ENCODE measurements at regions not wholly inside any gene's neighbourhood (a gene's known extent, or its start where the extent isn't known, plus 50 kb on each side); places are given as distances from the start of the nearest gene placed in this dataset.

DNA sequence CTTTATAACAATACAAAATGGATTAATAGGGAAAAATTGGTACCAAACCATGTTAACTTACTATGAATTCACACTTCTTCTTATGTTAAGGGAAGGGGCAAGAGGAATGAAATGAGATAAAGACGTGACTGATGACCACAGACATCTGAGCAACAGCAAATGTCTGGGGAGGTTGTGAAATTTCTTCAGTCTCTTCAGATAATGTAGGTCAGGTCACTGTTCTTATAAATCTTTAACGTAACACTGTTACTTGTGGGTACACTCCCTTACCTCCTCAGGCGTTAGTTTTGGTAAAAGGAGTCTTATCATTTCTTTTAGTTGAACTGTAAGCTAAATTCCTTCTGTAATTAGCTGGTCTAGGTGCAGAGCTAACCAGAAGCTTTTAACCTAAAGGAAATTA is 405.0 kb upstream of the LRFN5 start:
- Histone ChIP-seq H3K4me1 (ENCODE audit: control insufficient read depth in 1 of 2, insufficient read depth in 2 of 2, low read length in 2 of 2) (no peaks in the 10 kb centered on the region), H3K27ac (ENCODE audit: low read depth in 1 of 2, low read length in 2 of 2) (no peak overlapping the region), H4K20me1 (ENCODE audit: insufficient read depth, low read length) (no peaks in the 10 kb centered on the region), H3K4me3 (replicated peaks in 1 of 3; ENCODE audit: low read depth in 2 of 3, low read length in 3 of 3) (no peak overlapping the region), H3K36me3 (replicated peaks in 1 of 2; ENCODE audit: control insufficient read depth in 1 of 2, insufficient read depth in 2 of 2, low read length in 2 of 2) (no peaks in the 10 kb centered on the region), H3K79me2 (ENCODE audit: insufficient read depth, low read length) (no peaks in the 10 kb centered on the region), H3K9ac (ENCODE audit: insufficient read depth, low read length, poor library complexity, severe bottlenecking) (no peak overlapping the region), H2AFZ (ENCODE audit: insufficient read depth, low read depth, low read length, poor library complexity, severe bottlenecking) (no peak overlapping the region), H3K27me3 (ENCODE audit: control insufficient read depth in 2 of 2, insufficient read depth in 2 of 2, low read length in 2 of 2) (no peaks in the 10 kb centered on the region), H3K4me2 (replicated peaks; ENCODE audit: extremely low read depth, low read length, poor library complexity, severe bottlenecking) (no peak overlapping the region), H3K9me3 (replicated peaks in 1 of 2; ENCODE audit: control insufficient read depth in 1 of 2, insufficient read depth in 1 of 2, low read length in 2 of 2) (peaks cover 0 to 2% of the 10 kb centered on the region in 2 donors)
- H3K4me3 Mint-ChIP-seq: no peak overlapping the region
- no peaks in the 10 kb centered on the region for H3K36me3 Mint-ChIP-seq
- no peak overlapping the region for H3K27ac Mint-ChIP-seq
- no peaks in the 10 kb centered on the region for H3K9me3 Mint-ChIP-seq
- no CpG with 5 or more reads among the region's 3 CpGs for WGBS (ENCODE audit: insufficient coverage)
- DNase-seq: no peak
- no peaks in the 10 kb centered on the region for H3K27me3 Mint-ChIP-seq (ENCODE audit: low read depth in 3 of 3)
- H3K4me1 Mint-ChIP-seq: no peaks in the 10 kb centered on the region
- intact Hi-C loops (cut with micrococcal nuclease): no loop called here
- TF ChIP-seq, protein P1, sequence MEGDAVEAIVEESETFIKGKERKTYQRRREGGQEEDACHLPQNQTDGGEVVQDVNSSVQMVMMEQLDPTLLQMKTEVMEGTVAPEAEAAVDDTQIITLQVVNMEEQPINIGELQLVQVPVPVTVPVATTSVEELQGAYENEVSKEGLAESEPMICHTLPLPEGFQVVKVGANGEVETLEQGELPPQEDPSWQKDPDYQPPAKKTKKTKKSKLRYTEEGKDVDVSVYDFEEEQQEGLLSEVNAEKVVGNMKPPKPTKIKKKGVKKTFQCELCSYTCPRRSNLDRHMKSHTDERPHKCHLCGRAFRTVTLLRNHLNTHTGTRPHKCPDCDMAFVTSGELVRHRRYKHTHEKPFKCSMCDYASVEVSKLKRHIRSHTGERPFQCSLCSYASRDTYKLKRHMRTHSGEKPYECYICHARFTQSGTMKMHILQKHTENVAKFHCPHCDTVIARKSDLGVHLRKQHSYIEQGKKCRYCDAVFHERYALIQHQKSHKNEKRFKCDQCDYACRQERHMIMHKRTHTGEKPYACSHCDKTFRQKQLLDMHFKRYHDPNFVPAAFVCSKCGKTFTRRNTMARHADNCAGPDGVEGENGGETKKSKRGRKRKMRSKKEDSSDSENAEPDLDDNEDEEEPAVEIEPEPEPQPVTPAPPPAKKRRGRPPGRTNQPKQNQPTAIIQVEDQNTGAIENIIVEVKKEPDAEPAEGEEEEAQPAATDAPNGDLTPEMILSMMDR (IDR thresholded peaks at IDR 0.05): no peak

- Mint-ChIP-seq H3K9me3 (peaks cover 0 to 16% (median 2%) of the 10 kb centered on the region in 7 donors), H3K36me3 (no peaks in the 10 kb centered on the region), H3K27ac (no peak overlapping the region), H3K4me1 (no peaks in the 10 kb centered on the region), H3K4me3 (no peak overlapping the region), H3K27me3 (ENCODE audit: low read depth in 3 of 3) (no peaks in the 10 kb centered on the region)
- Histone ChIP-seq H3K4me2 (replicated peaks; ENCODE audit: extremely low read depth, low read length, poor library complexity, severe bottlenecking) (no peak overlapping the region), H4K20me1 (ENCODE audit: insufficient read depth, low read length) (no peaks in the 10 kb centered on the region), H3K36me3 (replicated peaks in 1 of 2; ENCODE audit: control insufficient read depth in 1 of 2, insufficient read depth in 2 of 2, low read length in 2 of 2) (no peaks in the 10 kb centered on the region), H3K9me3 (replicated peaks in 1 of 2; ENCODE audit: control insufficient read depth in 1 of 2, insufficient read depth in 1 of 2, low read length in 2 of 2) (peaks cover 11 to 17% of the 10 kb centered on the region in 2 donors), H3K9ac (ENCODE audit: insufficient read depth, low read length, poor library complexity, severe bottlenecking) (no peak overlapping the region), H3K27me3 (ENCODE audit: control insufficient read depth in 2 of 2, insufficient read depth in 2 of 2, low read length in 2 of 2) (no peaks in the 10 kb centered on the region), H2AFZ (ENCODE audit: insufficient read depth, low read depth, low read length, poor library complexity, severe bottlenecking) (no peak overlapping the region), H3K27ac (ENCODE audit: low read depth in 1 of 2, low read length in 2 of 2) (no peak overlapping the region), H3K4me1 (ENCODE audit: control insufficient read depth in 1 of 2, insufficient read depth in 2 of 2, low read length in 2 of 2) (no peaks in the 10 kb centered on the region), H3K79me2 (ENCODE audit: insufficient read depth, low read length) (no peaks in the 10 kb centered on the region), H3K4me3 (replicated peaks in 1 of 3; ENCODE audit: low read depth in 2 of 3, low read length in 3 of 3) (no peak overlapping the region)
- TF ChIP-seq, protein P1 (IDR thresholded peaks at IDR 0.05): no peak
- DNase-seq: no peak
- no CpG with 5 or more reads among the region's 3 CpGs for WGBS (ENCODE audit: insufficient coverage)
- intact Hi-C loops (cut with micrococcal nuclease): no loop called here
Measured at GRCh38 chr14:41187868-41188267, 418.8 kb upstream of the LRFN5 start.
